Fibroblast of peridontal ligament (primary cell): ENCODE measurements at regions not wholly inside any gene's neighbourhood (a gene's known extent, or its start where the extent isn't known, plus 50 kb on each side); places are given as distances from the start of the nearest gene placed in this dataset.

Experiments
- DNase-seq: peaks from one replicate; pipeline ENCODE4 v3.0.0-alpha.2; 2010; ENCODE audit errors: extremely low read depth

- DNase-seq: peak; percentile 3
These were observed 166.6 kb downstream of the DKK2 start for GRCh38 chr4:106869551-106869950.

GRCh38 chr4:106868381-106869035 is 167.6 kb downstream of the DKK2 start:
- peak; percentile 37 for DNase-seq

GRCh38 chr4:106864231-106864630 is 171.9 kb downstream of the DKK2 start:
- DNase-seq: peak; percentile 74

- DNase-seq: no peak
These were observed 181.4 kb downstream of the DKK2 start for GRCh38 chr4:106854569-106855351.

GRCh38 chr4:106852426-106852825 is 183.7 kb downstream of the DKK2 start:
- no peak for DNase-seq

- DNase-seq: no peak
These were observed 184.4 kb downstream of the DKK2 start for GRCh38 chr4:106851726-106852125.

GRCh38 chr4:106850691-106851090 is 185.4 kb downstream of the DKK2 start:
- no peak for DNase-seq

- DNase-seq: no peak
These were observed 200.2 kb downstream of the DKK2 start for GRCh38 chr4:106835919-106836318.

- DNase-seq: no peak
These were observed 205.2 kb downstream of the DKK2 start for GRCh38 chr4:106830879-106831278.

GRCh38 chr4:106818764-106819163 is 217.3 kb downstream of the DKK2 start:
- peak; percentile 25 for DNase-seq

GRCh38 chr4:106816496-106816895 is 219.6 kb downstream of the DKK2 start:
- peak; percentile 47 for DNase-seq

- DNase-seq: no peak
These were observed 226.0 kb downstream of the DKK2 start for GRCh38 chr4:106810122-106810521.

GRCh38 chr4:106809076-106809475 is 227.0 kb downstream of the DKK2 start:
- peak; percentile 83 for DNase-seq

GRCh38 chr4:106806158-106806797 is 229.8 kb downstream of the DKK2 start:
- no peak for DNase-seq

- DNase-seq: peak; percentile 53
These were observed 233.0 kb downstream of the DKK2 start for GRCh38 chr4:106803083-106803482.

GRCh38 chr4:106801386-106801785 is 234.7 kb downstream of the DKK2 start:
- DNase-seq: no peak

GRCh38 chr4:106796876-106797275 is 239.2 kb downstream of the DKK2 start:
- DNase-seq: no peak

- no peak for DNase-seq
These were observed 240.8 kb downstream of the DKK2 start for GRCh38 chr4:106795326-106795725.

GRCh38 chr4:106793933-106794332 is 242.2 kb downstream of the DKK2 start:
- DNase-seq: no peak

GRCh38 chr4:106775636-106776035 is 260.5 kb downstream of the DKK2 start:
- no peak for DNase-seq

GRCh38 chr4:106774055-106774454 is 262.1 kb downstream of the DKK2 start:
- DNase-seq: peak; percentile 7

- DNase-seq: peak; percentile 79
These were observed 262.8 kb downstream of the DKK2 start for GRCh38 chr4:106773076-106773905.
